A549 (cell line): ENCODE measurements at regions not wholly inside any gene's neighbourhood (a gene's known extent, or its start where the extent isn't known, plus 50 kb on each side); places are given as distances from the start of the nearest gene placed in this dataset.

Experiments used
- ATAC-seq, 2 experiments: fragments of 200-7000 bp in 1 of 2; fragments of >200 bp in 1 of 2; cut with Nextera tagmentation in 1 of 2; cut with Tn5 transposase in 1 of 2; 3 replicates each; pipeline versions ENCODE4 v1.8.0 to v1.9.1; 2018 to 2020; ENCODE audit warnings: mild to moderate bottlenecking in 1 of 2, moderate library complexity in 1 of 2
- CTCF ChIA-PET: fragments of 300-600 bp; sonication (Branson Sonifier 250); formaldehyde crosslinking; extraction: SDS; loops from one replicate; lab custom pipeline; 2021; ENCODE audit warnings: antibody characterized with exemption, inconsistent platforms; lab: Yijun Ruan, JAX
- POLR2A ChIA-PET: fragments of 350-600 bp; formaldehyde crosslinking; extraction: SDS; loops from one replicate; lab custom pipeline; 2021; ENCODE audit warnings: antibody characterized with exemption, inconsistent platforms; lab: Yijun Ruan, JAX
- DNase-seq, 2 experiments: peaks; one replicate each; pipeline versions ENCODE4 v3.0.0 to v3.0.0-alpha.2; 2011 to 2016; ENCODE audit warnings: low read depth in 1 of 2, low spot score in 1 of 2
- FAIRE-seq: peaks from 2 replicates; lab custom pipeline; 2011; peaks lifted over from hg19 to GRCh38; lab: Jason Lieb, UNC
- H3K27ac ChIP-seq, 2 experiments: fragments of >200 bp; sonication (Bioruptor Twin); formaldehyde crosslinking; 3 replicates each; pipeline ENCODE4 v1.5.1; 2016 to 2017
- H3K4me1 ChIP-seq: fragments of >200 bp; sonication (Bioruptor Twin); formaldehyde crosslinking; 3 replicates; pipeline ENCODE4 v1.6.1; 2016
- H3K4me2 ChIP-seq: fragments of >200 bp; sonication (Bioruptor Twin); formaldehyde crosslinking; 3 replicates; pipeline ENCODE4 v1.6.1; 2016
- H3K4me3 ChIP-seq: fragments of >200 bp; sonication (Bioruptor Twin); formaldehyde crosslinking; 3 replicates; pipeline ENCODE4 v1.5.1; 2016
- H3K9me3 ChIP-seq: fragments of >200 bp; sonication (Bioruptor Twin); formaldehyde crosslinking; 3 replicates; pipeline ENCODE4 v1.6.1; 2016
- CBX8 ChIP-seq: fragments of 200-600 bp; sonication (generic); IDR thresholded peaks from 2 replicates; pipeline ENCODE4 v1.6.1; 2016
- CEBPB ChIP-seq, 2 experiments: fragments of >200 bp in 1 of 2; sonication (Bioruptor Twin) in 1 of 2; formaldehyde crosslinking in 1 of 2; IDR thresholded peaks; 2 replicates each; pipeline ENCODE4 v1.6.1; 2012 to 2016
- FOXS1 ChIP-seq: fragments of 250-450 bp; sonication (Bioruptor Pico); IDR thresholded peaks from 2 replicates; pipeline ENCODE4 v1.5.0; 2020; ENCODE audit warnings: mild to moderate bottlenecking, moderate library complexity
- GATA3 ChIP-seq: IDR thresholded peaks from 2 replicates; pipeline ENCODE4 v1.6.1; 2012; ENCODE audit warnings: borderline replicate concordance
- HEYL ChIP-seq: fragments of 250-450 bp; sonication (Bioruptor Pico); IDR thresholded peaks from 2 replicates; pipeline ENCODE4 v1.8.0; 2021; ENCODE audit warnings: mild to moderate bottlenecking, moderate library complexity
- JUN ChIP-seq, 2 experiments: fragments of >200 bp; sonication (Bioruptor Twin); formaldehyde crosslinking; IDR thresholded peaks; 2 replicates in 1 of 2; 3 replicates in 1 of 2; pipeline ENCODE4 v1.6.1; 2016 to 2017
- JUNB ChIP-seq: fragments of >200 bp; sonication (Bioruptor Twin); formaldehyde crosslinking; IDR thresholded peaks from 2 replicates; pipeline ENCODE4 v1.6.1; 2016
- MAFK ChIP-seq: fragments of 450-650 bp; IDR thresholded peaks from 2 replicates; pipeline ENCODE4 v1.6.1; 2014; ENCODE audit not compliant: partially characterized antibody
- MAZ ChIP-seq: fragments of 150-350 bp; IDR thresholded peaks from 2 replicates; pipeline ENCODE4 v1.6.1; 2014; ENCODE audit warnings: antibody characterized with exemption, low read depth, low read length, borderline replicate concordance
- NFE2L2 ChIP-seq: fragments of 150-350 bp; conservative IDR thresholded peaks from 2 replicates; pipeline ENCODE4 v1.6.1; 2014; ENCODE audit warnings: low read length
- NPAS2 ChIP-seq: fragments of 250-450 bp; sonication (Bioruptor Pico); IDR thresholded peaks from 2 replicates; pipeline ENCODE4 v1.8.0; 2022; ENCODE audit warnings: mild to moderate bottlenecking, moderate library complexity, borderline replicate concordance
- NR3C1 ChIP-seq: fragments of >200 bp; sonication (Bioruptor Twin); formaldehyde crosslinking; IDR thresholded peaks from 3 replicates; pipeline ENCODE4 v1.6.1; 2017
- POLR2A ChIP-seq: IDR thresholded peaks from 2 replicates; pipeline ENCODE4 v1.6.1; 2012; ENCODE audit warnings: mild to moderate bottlenecking, low read length
- POLR2AphosphoS2 ChIP-seq: conservative IDR thresholded peaks from 2 replicates; pipeline ENCODE4 v1.6.1; 2012; ENCODE audit warnings: low read length, improper control_type of control experiment, inconsistent platforms
- ZC3H11A ChIP-seq: fragments of 450-650 bp; IDR thresholded peaks from 2 replicates; pipeline ENCODE4 v1.6.1; 2014; ENCODE audit warnings: antibody characterized with exemption, mild to moderate bottlenecking
- ZNF302 ChIP-seq: fragments of 250-450 bp; sonication (Bioruptor Pico); IDR thresholded peaks from 2 replicates; pipeline ENCODE4 v1.9.0; 2021; ENCODE audit warnings: inconsistent platforms, mild to moderate bottlenecking, moderate library complexity
- WGBS: methylation state at CpG from one replicate; pipeline ENCODE4 v1.1.6; 2017; ENCODE audit errors: missing lambda C conversion rate; 5-methylcytosine and 5-hydroxymethylcytosine counted together
- TF ChIP-seq, protein P1 (sequence below): IDR thresholded peaks from 2 replicates; pipeline ENCODE4 v1.6.1; 2012
- TF ChIP-seq, protein P2 (sequence below): fragments of 200-600 bp; sonication (generic); IDR thresholded peaks from 2 replicates; pipeline ENCODE4 v1.6.1; 2016; ENCODE audit warnings: antibody characterized with exemption, mild to moderate bottlenecking, moderate library complexity
- TF ChIP-seq, protein P3 (sequence below): fragments of >200 bp; sonication (Bioruptor Twin); formaldehyde crosslinking; IDR thresholded peaks from 3 replicates; pipeline ENCODE4 v1.5.1; 2016
- TF ChIP-seq, protein P4 (sequence below): fragments of 250-450 bp; sonication (Bioruptor Pico); IDR thresholded peaks from 2 replicates; pipeline ENCODE4 v1.5.0; 2021; ENCODE audit warnings: mild to moderate bottlenecking, moderate library complexity, borderline replicate concordance
- TF ChIP-seq, protein P5 (sequence below): fragments of >200 bp; sonication (Bioruptor Twin); formaldehyde crosslinking; IDR thresholded peaks from 3 replicates; pipeline ENCODE4 v1.6.1; 2016
- TF ChIP-seq, protein P6 (sequence below): IDR thresholded peaks from 2 replicates; pipeline ENCODE4 v1.6.1; 2012

DNA sequence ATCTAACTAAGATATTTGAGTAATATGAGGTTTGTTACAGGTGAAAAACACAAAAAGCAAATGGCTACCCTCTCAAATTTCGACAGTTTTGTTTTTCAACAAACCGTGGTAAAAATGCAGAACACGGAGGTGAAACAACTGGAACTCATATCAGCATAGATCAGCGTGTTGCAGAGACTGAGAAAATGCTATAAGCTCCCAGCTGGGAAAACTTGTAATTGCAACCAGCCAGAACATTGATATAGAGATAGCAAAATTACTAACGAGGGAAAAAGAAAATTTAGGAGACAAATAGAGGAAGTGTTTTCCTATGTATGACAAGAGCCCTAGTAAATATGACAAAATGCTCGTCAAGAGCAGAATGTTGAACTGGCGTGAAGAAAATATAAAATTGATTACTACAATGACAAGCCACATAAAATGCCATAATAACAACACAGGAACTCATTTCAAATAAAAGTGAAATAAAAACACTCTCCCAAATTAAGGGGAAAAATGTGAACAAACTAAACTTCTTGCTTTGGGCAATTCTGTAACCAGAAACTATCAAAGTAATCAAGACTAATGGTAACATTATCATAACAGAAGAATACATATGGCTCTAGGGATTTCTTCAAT, 1989.8 kb downstream of the EFNA5 start:
- ATAC-seq, result no peak
- DNase-seq, result no peak
- no peak for FAIRE-seq
- no peaks in the 10 kb centered on the region for H3K4me1 ChIP-seq
- no peaks in the 10 kb centered on the region for H3K9me3 ChIP-seq
- TF ChIP-seq JUNB, result no peak
- no peak for TF ChIP-seq CEBPB (IDR thresholded peaks at IDR 0.05)
- TF ChIP-seq CBX8, result no peak
- no peak for TF ChIP-seq MAZ
- TF ChIP-seq, protein P1, sequence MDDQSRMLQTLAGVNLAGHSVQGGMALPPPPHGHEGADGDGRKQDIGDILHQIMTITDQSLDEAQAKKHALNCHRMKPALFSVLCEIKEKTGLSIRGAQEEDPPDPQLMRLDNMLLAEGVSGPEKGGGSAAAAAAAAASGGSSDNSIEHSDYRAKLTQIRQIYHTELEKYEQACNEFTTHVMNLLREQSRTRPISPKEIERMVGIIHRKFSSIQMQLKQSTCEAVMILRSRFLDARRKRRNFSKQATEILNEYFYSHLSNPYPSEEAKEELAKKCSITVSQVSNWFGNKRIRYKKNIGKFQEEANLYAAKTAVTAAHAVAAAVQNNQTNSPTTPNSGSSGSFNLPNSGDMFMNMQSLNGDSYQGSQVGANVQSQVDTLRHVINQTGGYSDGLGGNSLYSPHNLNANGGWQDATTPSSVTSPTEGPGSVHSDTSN, result no peak
- TF ChIP-seq, protein P2, sequence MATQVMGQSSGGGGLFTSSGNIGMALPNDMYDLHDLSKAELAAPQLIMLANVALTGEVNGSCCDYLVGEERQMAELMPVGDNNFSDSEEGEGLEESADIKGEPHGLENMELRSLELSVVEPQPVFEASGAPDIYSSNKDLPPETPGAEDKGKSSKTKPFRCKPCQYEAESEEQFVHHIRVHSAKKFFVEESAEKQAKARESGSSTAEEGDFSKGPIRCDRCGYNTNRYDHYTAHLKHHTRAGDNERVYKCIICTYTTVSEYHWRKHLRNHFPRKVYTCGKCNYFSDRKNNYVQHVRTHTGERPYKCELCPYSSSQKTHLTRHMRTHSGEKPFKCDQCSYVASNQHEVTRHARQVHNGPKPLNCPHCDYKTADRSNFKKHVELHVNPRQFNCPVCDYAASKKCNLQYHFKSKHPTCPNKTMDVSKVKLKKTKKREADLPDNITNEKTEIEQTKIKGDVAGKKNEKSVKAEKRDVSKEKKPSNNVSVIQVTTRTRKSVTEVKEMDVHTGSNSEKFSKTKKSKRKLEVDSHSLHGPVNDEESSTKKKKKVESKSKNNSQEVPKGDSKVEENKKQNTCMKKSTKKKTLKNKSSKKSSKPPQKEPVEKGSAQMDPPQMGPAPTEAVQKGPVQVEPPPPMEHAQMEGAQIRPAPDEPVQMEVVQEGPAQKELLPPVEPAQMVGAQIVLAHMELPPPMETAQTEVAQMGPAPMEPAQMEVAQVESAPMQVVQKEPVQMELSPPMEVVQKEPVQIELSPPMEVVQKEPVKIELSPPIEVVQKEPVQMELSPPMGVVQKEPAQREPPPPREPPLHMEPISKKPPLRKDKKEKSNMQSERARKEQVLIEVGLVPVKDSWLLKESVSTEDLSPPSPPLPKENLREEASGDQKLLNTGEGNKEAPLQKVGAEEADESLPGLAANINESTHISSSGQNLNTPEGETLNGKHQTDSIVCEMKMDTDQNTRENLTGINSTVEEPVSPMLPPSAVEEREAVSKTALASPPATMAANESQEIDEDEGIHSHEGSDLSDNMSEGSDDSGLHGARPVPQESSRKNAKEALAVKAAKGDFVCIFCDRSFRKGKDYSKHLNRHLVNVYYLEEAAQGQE, result no peak
- TF ChIP-seq, all 56 proteins: peak for 0
- no peak overlapping the region for H3K4me2 ChIP-seq
- H3K4me3 ChIP-seq, result no peak overlapping the region
- POLR2A ChIA-PET, result no interaction called here
- WGBS, result 23% methylated on average over 7 of the region's 7 CpGs
- H3K27ac ChIP-seq, result no peak overlapping the region
- CTCF ChIA-PET, result no interaction called here

DNA sequence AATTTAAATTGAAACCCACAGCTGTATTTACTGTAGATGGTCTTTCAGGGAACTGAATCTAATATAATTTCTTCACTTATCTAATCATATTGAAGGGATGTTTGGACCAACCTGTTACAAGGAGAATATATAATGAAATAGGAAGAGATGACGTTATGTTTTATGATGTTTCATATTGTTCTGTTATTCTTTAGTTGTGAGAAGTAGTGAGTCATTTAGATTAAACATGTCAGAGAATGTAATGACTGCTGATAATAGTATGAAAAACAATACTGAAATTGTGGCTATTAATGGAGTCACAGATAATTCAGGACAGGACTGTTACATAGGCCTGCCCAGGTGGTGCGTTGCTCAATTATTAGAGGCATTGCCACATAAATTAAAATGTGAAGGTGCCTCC, 1993.4 kb downstream of the EFNA5 start:
- WGBS, result 48% methylated on average over 2 of the region's 2 CpGs
- Histone ChIP-seq H3K4me2 (no peak overlapping the region), H3K4me3 (no peak overlapping the region), H3K9me3 (no peaks in the 10 kb centered on the region), H3K4me1 (no peaks in the 10 kb centered on the region), H3K27ac (no peak overlapping the region)
- FAIRE-seq (no peak), ATAC-seq (no peak), DNase-seq (no peak)
- TF ChIP-seq, protein P3, sequence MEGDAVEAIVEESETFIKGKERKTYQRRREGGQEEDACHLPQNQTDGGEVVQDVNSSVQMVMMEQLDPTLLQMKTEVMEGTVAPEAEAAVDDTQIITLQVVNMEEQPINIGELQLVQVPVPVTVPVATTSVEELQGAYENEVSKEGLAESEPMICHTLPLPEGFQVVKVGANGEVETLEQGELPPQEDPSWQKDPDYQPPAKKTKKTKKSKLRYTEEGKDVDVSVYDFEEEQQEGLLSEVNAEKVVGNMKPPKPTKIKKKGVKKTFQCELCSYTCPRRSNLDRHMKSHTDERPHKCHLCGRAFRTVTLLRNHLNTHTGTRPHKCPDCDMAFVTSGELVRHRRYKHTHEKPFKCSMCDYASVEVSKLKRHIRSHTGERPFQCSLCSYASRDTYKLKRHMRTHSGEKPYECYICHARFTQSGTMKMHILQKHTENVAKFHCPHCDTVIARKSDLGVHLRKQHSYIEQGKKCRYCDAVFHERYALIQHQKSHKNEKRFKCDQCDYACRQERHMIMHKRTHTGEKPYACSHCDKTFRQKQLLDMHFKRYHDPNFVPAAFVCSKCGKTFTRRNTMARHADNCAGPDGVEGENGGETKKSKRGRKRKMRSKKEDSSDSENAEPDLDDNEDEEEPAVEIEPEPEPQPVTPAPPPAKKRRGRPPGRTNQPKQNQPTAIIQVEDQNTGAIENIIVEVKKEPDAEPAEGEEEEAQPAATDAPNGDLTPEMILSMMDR, result no peak
- TF ChIP-seq NR3C1, result no peak
- no peak for TF ChIP-seq MAFK
- TF ChIP-seq, protein P2, result no peak
- no peak for TF ChIP-seq JUN (IDR thresholded peaks at IDR 0.05)
- TF ChIP-seq FOXS1 (CRISPR knock-in tag), result no peak
- no peak for TF ChIP-seq ZNF302 (CRISPR knock-in tag)
- TF ChIP-seq NPAS2, result no peak
- no peak for TF ChIP-seq NFE2L2
- TF ChIP-seq, protein P4, sequence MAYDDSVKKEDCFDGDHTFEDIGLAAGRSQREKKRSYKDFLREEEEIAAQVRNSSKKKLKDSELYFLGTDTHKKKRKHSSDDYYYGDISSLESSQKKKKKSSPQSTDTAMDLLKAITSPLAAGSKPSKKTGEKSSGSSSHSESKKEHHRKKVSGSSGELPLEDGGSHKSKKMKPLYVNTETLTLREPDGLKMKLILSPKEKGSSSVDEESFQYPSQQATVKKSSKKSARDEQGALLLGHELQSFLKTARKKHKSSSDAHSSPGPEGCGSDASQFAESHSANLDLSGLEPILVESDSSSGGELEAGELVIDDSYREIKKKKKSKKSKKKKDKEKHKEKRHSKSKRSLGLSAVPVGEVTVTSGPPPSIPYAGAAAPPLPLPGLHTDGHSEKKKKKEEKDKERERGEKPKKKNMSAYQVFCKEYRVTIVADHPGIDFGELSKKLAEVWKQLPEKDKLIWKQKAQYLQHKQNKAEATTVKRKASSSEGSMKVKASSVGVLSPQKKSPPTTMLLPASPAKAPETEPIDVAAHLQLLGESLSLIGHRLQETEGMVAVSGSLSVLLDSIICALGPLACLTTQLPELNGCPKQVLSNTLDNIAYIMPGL (CRISPR knock-in tag), result no peak
- TF ChIP-seq CBX8, result no peak
- no peak for TF ChIP-seq GATA3
- no peak for TF ChIP-seq HEYL (CRISPR knock-in tag)
- no peak for TF ChIP-seq POLR2AphosphoS2
- TF ChIP-seq CEBPB (IDR thresholded peaks at IDR 0.05), result no peak
- TF ChIP-seq, protein P5, sequence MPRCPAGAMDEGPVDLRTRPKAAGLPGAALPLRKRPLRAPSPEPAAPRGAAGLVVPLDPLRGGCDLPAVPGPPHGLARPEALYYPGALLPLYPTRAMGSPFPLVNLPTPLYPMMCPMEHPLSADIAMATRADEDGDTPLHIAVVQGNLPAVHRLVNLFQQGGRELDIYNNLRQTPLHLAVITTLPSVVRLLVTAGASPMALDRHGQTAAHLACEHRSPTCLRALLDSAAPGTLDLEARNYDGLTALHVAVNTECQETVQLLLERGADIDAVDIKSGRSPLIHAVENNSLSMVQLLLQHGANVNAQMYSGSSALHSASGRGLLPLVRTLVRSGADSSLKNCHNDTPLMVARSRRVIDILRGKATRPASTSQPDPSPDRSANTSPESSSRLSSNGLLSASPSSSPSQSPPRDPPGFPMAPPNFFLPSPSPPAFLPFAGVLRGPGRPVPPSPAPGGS, result no peak
- TF ChIP-seq ZC3H11A, result no peak
- TF ChIP-seq, protein P6, sequence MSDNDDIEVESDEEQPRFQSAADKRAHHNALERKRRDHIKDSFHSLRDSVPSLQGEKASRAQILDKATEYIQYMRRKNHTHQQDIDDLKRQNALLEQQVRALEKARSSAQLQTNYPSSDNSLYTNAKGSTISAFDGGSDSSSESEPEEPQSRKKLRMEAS, result no peak
- no peak for TF ChIP-seq POLR2A
- POLR2A ChIA-PET, result no interaction called here
- CTCF ChIA-PET, result no interaction called here
